Thoracic aorta (tissue), 2 donors: ENCODE measurements at regions not wholly inside any gene's neighbourhood (a gene's known extent, or its start where the extent isn't known, plus 50 kb on each side); places are given as distances from the start of the nearest gene placed in this dataset.

Experiments
- ATAC-seq: fragments of 150-250 bp; one replicate; pipeline ENCODE4 v1.8.0; 2017; ENCODE audit warnings: low read depth; ENCODE audit not compliant: insufficient number of reproducible peaks, low FRiP score
- DNase-seq: peaks from one replicate; pipeline ENCODE4 v3.0.0-alpha.2; 2020; ENCODE audit warnings: low spot score
- H3K27ac ChIP-seq, 2 donors: fragments of 200-600 bp; sonication (generic); 1 replicate in 1 of 2; 2 replicates in 1 of 2; pipeline ENCODE4 v1.5.1; 2016; ENCODE audit warnings: mild to moderate bottlenecking in 2 of 2, moderate library complexity in 2 of 2
- H3K27me3 ChIP-seq: fragments of 200-600 bp; sonication (generic); replicated peaks from 2 replicates; pipeline ENCODE4 v1.6.0; 2016; ENCODE audit warnings: mild to moderate bottlenecking; ENCODE audit not compliant: insufficient read depth
- H3K36me3 ChIP-seq: fragments of 200-600 bp; sonication (generic); one replicate; pipeline ENCODE4 v1.5.1; 2016
- H3K4me1 ChIP-seq, 2 donors: fragments of 200-600 bp; sonication (generic); 1 replicate in 1 of 2; 2 replicates in 1 of 2; pipeline versions ENCODE4 v1.5.1 to v1.6.0; 2016; ENCODE audit warnings: low read depth in 2 of 2, mild to moderate bottlenecking in 1 of 2; ENCODE audit not compliant: control insufficient read depth in 1 of 2
- H3K4me3 ChIP-seq: fragments of 200-600 bp; sonication (generic); 2 replicates; pipeline ENCODE4 v1.5.1; 2016; ENCODE audit warnings: mild to moderate bottlenecking
- H3K9me3 ChIP-seq: fragments of 200-600 bp; sonication (generic); 2 replicates; pipeline ENCODE4 v1.5.1; 2016
- TF ChIP-seq, protein P1 (sequence below): fragments of 200-600 bp; sonication (generic); IDR thresholded peaks from one replicate; pipeline ENCODE4 v1.5.1; 2019; ENCODE audit warnings: antibody characterized with exemption

DNA sequence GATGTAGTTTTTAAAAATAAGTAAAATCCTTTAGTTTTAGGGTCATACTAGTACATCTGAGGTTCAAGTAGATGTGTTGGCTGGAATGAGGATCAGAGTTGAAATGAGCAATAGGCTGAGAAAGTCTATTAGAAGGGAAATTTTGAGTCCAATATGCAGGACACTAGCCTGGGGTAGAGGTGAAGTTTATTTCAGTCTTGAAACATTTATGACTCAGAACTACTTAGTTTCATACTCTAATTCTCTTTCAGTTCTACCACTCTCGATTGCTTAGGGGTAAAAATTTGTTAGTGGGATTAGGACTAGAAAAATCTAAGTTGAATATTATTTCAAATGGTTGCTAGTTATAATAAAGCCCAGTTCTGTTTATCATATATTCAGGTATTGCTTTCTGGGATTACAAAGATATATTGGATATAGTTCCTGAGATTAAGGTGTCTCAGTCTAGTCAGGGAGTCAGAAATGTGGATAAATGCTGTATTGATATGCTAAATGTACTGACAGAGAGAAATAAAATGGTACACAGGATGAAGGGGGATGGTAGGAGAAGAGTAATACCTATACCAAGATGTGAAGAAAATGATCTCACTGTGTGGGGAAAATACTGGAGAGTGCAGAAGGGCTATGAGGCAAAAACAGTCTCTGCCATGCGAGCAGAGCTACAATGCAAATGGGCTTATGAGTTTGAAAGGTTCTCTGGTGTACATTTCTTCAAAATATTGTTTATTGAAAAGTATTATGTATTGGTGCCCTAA is 395.8 kb upstream of the FBXO33 start:
- no peaks in the 10 kb centered on the region for H3K9me3 ChIP-seq
- no peaks in the 10 kb centered on the region for H3K36me3 ChIP-seq
- ATAC-seq (no peak), DNase-seq (no peak)
- no peak overlapping the region for H3K27ac ChIP-seq
- H3K4me3 ChIP-seq: no peak overlapping the region
- no peaks in the 10 kb centered on the region for H3K4me1 ChIP-seq
- no peaks in the 10 kb centered on the region for H3K27me3 ChIP-seq
- TF ChIP-seq, protein P1, sequence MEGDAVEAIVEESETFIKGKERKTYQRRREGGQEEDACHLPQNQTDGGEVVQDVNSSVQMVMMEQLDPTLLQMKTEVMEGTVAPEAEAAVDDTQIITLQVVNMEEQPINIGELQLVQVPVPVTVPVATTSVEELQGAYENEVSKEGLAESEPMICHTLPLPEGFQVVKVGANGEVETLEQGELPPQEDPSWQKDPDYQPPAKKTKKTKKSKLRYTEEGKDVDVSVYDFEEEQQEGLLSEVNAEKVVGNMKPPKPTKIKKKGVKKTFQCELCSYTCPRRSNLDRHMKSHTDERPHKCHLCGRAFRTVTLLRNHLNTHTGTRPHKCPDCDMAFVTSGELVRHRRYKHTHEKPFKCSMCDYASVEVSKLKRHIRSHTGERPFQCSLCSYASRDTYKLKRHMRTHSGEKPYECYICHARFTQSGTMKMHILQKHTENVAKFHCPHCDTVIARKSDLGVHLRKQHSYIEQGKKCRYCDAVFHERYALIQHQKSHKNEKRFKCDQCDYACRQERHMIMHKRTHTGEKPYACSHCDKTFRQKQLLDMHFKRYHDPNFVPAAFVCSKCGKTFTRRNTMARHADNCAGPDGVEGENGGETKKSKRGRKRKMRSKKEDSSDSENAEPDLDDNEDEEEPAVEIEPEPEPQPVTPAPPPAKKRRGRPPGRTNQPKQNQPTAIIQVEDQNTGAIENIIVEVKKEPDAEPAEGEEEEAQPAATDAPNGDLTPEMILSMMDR: no peak

DNA sequence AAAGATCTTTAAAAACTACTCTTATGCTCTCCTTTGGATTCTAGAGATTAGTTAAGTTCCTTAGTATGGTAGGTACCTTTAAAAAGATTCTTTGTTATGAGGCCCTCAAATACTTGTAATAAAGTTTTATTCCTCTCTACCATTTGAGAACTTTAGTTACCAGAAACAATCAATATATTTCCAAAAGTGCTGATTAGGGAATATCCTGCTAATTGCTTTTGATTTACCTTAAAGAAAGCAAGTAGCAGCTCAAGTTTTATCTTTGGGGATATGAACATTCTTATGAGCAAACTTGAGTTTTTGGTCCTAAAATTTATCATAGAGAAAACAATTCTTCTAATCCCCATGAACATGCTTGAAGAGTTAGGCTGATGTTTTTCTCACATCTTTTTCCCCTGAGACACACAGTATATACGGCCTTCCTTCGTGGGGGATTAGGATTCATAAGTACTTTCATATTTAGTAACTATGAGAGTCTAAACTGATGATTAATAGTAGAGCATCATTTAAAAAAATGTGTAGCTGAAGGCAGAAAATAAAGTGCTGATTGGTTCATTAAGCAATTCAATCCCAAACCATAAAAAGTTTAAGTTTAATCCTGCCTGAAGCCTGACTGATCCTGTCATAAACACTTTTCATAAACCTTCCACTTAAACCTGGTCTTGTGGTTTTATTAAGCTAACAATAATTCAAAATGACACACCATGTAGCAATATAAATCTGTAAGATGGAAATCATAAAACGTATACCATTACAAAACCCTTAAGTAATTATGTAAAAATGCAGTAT is 380.5 kb upstream of the FBXO33 start:
- no peak overlapping the region for H3K4me3 ChIP-seq
- H3K27me3 ChIP-seq: no peaks in the 10 kb centered on the region
- no peaks in the 10 kb centered on the region for H3K36me3 ChIP-seq
- no peak overlapping the region for H3K27ac ChIP-seq
- ATAC-seq (no peak), DNase-seq (no peak)
- no peaks in the 10 kb centered on the region for H3K4me1 ChIP-seq
- TF ChIP-seq, protein P1: no peak
- H3K9me3 ChIP-seq: no peaks in the 10 kb centered on the region

DNA sequence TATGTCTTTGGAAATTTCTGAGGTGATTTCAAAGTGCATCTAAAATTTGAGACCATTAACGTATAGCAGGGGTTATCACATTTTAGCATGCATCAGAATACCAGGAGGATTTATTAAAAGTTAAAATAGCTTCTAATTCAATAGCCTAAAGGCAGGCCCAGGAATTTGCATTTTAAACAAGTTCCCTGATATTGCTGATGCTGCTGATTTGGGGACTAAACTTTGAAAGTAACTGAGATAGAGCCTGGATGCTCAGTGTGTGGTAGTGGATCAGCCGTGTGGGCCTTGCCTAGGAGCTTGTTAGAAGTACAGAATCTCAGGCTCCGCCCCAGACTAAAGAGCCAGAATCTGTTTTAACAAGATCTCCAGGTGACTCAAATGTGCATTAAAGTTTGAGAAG is 375.0 kb upstream of the FBXO33 start:
- TF ChIP-seq, protein P1: no peak
- H3K4me1 ChIP-seq: peaks cover 0 to 4% of the 10 kb centered on the region in 2 donors
- no peak for ATAC-seq
- DNase-seq: no peak
- no peak overlapping the region for H3K27ac ChIP-seq
- H3K4me3 ChIP-seq: no peak overlapping the region
- H3K9me3 ChIP-seq: no peaks in the 10 kb centered on the region
- H3K27me3 ChIP-seq: no peaks in the 10 kb centered on the region
- no peaks in the 10 kb centered on the region for H3K36me3 ChIP-seq

DNA sequence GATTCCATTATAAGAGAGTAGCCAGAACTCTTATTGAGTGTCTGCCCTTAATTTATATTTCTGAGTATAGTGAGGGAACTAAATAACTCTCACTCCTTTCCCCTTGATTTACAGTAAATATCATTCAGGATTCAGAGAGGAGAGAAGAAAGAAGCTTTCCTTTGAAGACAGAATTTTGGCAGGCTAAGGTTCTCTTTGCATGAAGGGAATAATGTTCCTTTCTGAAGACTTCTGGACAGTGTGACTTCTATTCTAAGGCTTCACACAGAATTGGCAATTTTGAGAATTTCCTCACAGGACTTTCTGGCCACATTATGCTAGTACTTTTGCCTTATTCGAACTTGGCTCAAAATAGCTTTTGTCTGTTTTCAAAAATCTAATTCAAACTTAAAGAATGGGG is 352.2 kb upstream of the FBXO33 start:
- no peak for DNase-seq
- no peak for ATAC-seq
- H3K9me3 ChIP-seq: no peaks in the 10 kb centered on the region
- H3K36me3 ChIP-seq: no peaks in the 10 kb centered on the region
- H3K27ac ChIP-seq: no peak overlapping the region
- H3K4me1 ChIP-seq: no peaks in the 10 kb centered on the region
- TF ChIP-seq, protein P1: no peak
- no peaks in the 10 kb centered on the region for H3K27me3 ChIP-seq
- no peak overlapping the region for H3K4me3 ChIP-seq

DNA sequence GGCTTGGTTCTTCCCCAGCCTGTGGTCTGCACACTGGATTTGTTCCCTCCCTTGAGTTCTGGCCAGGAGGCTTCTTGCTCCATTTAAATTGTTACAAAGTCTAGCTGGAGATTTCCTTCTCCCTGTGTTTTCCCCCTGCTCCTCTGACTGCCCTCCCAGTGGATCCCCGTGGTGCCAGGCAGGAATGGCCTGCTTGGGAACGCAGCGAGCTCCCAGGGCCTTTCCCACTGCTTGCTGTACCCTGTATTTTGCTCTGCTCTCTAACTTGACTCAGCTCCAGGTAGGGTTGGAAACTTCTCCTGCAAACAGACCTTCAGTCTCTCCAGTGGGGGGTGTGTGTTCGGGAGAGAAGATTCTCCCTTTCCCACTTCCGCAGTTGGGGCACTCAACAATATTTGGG is 349.2 kb upstream of the FBXO33 start:
- TF ChIP-seq, protein P1: no peak

More for the DNA sequence above, 349.2 kb upstream of the FBXO33 start:
- DNase-seq (no peak), ATAC-seq (no peak)
- no peaks in the 10 kb centered on the region for H3K4me1 ChIP-seq
- H3K27ac ChIP-seq: no peak overlapping the region
- H3K9me3 ChIP-seq: no peaks in the 10 kb centered on the region
- H3K4me3 ChIP-seq: no peak overlapping the region
- no peaks in the 10 kb centered on the region for H3K36me3 ChIP-seq
- no peaks in the 10 kb centered on the region for H3K27me3 ChIP-seq
